Breast epithelium (tissue), 3 donors: ENCODE measurements at regions not wholly inside any gene's neighbourhood (a gene's known extent, or its start where the extent isn't known, plus 50 kb on each side); places are given as distances from the start of the nearest gene placed in this dataset.

Source experiments
- POLR2A ChIP-seq: fragments of 450-650 bp; IDR thresholded peaks from one replicate; pipeline ENCODE4 v1.6.1; 2016; ENCODE audit warnings: antibody characterized with exemption, mild to moderate bottlenecking, moderate library complexity
- TF ChIP-seq, protein P1 (sequence below), 3 donors: fragments of 450-650 bp; IDR thresholded peaks; one replicate each; pipeline ENCODE4 v1.5.1; 2016 to 2017; ENCODE audit warnings: antibody characterized with exemption in 3 of 3, mild to moderate bottlenecking in 3 of 3, moderate library complexity in 3 of 3

DNA sequence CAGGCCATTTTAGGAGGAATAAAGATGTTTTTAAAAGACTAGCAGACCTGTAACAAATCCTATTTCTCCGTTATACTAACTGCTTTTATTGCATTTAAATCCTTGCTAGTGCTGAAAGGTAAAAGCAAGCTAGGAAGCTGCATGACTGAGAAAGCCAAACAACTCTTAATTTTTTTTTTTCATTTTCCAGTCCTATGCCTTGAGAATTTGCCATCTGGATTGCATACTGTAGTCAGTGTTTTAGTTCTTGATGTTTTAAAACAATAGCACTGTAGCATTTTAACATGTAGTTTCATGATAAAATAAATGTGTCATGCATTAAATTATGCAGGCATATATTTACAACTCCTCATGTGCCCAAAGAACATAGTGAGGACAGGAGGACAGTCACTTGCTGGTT lies 108.4 kb upstream of the FGF10 start:
- TF ChIP-seq, protein P1, sequence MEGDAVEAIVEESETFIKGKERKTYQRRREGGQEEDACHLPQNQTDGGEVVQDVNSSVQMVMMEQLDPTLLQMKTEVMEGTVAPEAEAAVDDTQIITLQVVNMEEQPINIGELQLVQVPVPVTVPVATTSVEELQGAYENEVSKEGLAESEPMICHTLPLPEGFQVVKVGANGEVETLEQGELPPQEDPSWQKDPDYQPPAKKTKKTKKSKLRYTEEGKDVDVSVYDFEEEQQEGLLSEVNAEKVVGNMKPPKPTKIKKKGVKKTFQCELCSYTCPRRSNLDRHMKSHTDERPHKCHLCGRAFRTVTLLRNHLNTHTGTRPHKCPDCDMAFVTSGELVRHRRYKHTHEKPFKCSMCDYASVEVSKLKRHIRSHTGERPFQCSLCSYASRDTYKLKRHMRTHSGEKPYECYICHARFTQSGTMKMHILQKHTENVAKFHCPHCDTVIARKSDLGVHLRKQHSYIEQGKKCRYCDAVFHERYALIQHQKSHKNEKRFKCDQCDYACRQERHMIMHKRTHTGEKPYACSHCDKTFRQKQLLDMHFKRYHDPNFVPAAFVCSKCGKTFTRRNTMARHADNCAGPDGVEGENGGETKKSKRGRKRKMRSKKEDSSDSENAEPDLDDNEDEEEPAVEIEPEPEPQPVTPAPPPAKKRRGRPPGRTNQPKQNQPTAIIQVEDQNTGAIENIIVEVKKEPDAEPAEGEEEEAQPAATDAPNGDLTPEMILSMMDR (IDR thresholded peaks at IDR 0.05): no peak
- TF ChIP-seq POLR2A: no peak
